ENCODE measurements at regions not wholly inside any gene's neighbourhood (a gene's known extent, or its start where the extent isn't known, plus 50 kb on each side); places are given as distances from the start of the nearest gene placed in this dataset.

- Histone ChIP-seq H3K4me3 (no peak overlapping the region), H3K27me3 (no peaks in the 10 kb centered on the region), H3K9me3 (no peaks in the 10 kb centered on the region), H3K27ac (no peak overlapping the region), H3K36me3 (no peaks in the 10 kb centered on the region), H3K4me1 (ENCODE audit: insufficient read depth) (peaks cover 1% of the 10 kb centered on the region)
- 51 to 65% (median 59%) methylated on average over 4 of the region's 4 CpGs for WGBS, 3 donors
- TF ChIP-seq POLR2A (IDR thresholded peaks at IDR 0.05): no peak
- TF ChIP-seq CTCF (IDR thresholded peaks at IDR 0.05): no peak
- TF ChIP-seq EP300 (IDR thresholded peaks at IDR 0.05): no peak
- intact Hi-C loops (cut with DNase I): no loop called here
- no peak for DNase-seq
These were observed 343.9 kb downstream of the NFIB start for GRCh38 chr9:13970018-13970417.

GRCh38 chr9:13967438-13967837, 346.5 kb downstream of the NFIB start:
- Histone ChIP-seq H3K27me3 (no peaks in the 10 kb centered on the region), H3K36me3 (no peaks in the 10 kb centered on the region), H3K4me1 (ENCODE audit: insufficient read depth) (peaks cover 1% of the 10 kb centered on the region), H3K27ac (no peak overlapping the region), H3K9me3 (no peaks in the 10 kb centered on the region), H3K4me3 (no peak overlapping the region)
- intact Hi-C loops (cut with DNase I): no loop called here
- DNase-seq: no peak
- 79 to 87% (median 80%) methylated on average over 4 of the region's 4 CpGs for WGBS, 3 donors
- TF ChIP-seq CTCF (IDR thresholded peaks at IDR 0.05) (no peak), POLR2A (IDR thresholded peaks at IDR 0.05) (no peak), EP300 (IDR thresholded peaks at IDR 0.05) (no peak)

DNA sequence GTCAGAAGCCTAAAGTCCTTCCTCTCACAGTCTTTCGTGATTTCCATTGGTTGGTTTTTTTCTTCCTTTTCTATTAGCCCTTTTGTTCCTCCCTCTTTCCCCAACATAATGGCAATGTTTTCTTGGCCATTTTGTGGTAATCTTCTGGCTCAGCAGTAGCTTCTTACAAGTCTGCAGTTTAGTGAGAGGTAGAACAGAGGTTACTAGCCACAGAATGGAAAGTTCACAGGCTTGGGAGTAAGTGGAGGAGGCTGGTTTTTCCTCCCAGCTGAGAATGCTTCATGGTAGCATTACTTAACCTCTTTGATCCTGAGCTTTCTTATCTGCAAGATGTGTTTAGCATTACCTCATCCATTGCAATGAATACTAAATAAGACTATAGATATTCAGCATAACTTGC, 346.9 kb downstream of the NFIB start:
- DNase-seq: no peak
- no peaks in the 10 kb centered on the region for H3K36me3 ChIP-seq
- H3K27me3 ChIP-seq: no peaks in the 10 kb centered on the region
- H3K4me3 ChIP-seq: no peak overlapping the region
- TF ChIP-seq CTCF (IDR thresholded peaks at IDR 0.05) (no peak), POLR2A (IDR thresholded peaks at IDR 0.05) (no peak), EP300 (IDR thresholded peaks at IDR 0.05) (no peak)
- WGBS, 3 donors: 97 to 100% (median 98%) methylated on average over 1 of the region's 1 CpG
- no peaks in the 10 kb centered on the region for H3K9me3 ChIP-seq
- intact Hi-C loops (cut with DNase I): no loop called here
- H3K4me1 ChIP-seq (ENCODE audit: insufficient read depth): peaks cover under 1% of the 10 kb centered on the region
- no peak overlapping the region for H3K27ac ChIP-seq

DNA sequence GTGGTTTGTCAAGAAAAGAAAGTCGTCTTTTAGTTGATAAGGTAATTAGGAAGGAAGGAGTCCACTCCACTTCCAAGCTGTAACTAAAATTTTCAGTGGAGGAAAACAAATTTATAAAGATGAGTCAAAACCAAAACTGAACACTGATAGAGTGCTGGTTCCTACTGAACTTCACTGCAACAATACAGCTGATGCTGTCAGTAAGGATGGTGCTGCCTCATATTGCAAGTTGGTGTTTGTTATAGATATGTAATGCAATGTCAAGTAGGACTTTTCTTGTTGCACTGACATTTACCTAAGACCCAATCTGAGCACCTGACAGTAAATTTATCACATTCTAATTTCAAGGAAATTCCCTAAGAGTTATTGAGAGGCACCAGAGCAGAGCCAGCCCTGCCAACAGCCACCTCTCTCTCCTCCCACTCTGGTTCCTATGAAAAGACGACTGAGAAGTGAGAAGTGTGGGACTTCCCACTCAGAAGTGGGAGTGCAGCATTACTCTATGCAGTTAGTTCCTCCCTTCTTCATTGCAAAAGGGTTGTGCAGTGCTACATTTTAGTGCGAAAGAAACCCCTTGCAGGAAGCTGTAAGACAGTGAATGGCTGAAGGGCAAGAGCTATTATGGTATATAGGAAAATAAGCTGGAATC, 350.8 kb downstream of the NFIB start:
- Histone ChIP-seq H3K27me3 (no peaks in the 10 kb centered on the region), H3K9me3 (no peaks in the 10 kb centered on the region), H3K36me3 (no peaks in the 10 kb centered on the region), H3K4me1 (ENCODE audit: insufficient read depth) (peaks cover 2% of the 10 kb centered on the region), H3K4me3 (no peak overlapping the region), H3K27ac (no peak overlapping the region)
- intact Hi-C loops (cut with DNase I): no loop called here
- WGBS, 3 donors: 64 to 76% (median 71%) methylated on average over 3 of the region's 3 CpGs
- no peak for TF ChIP-seq CTCF (IDR thresholded peaks at IDR 0.05)
- no peak for TF ChIP-seq POLR2A (IDR thresholded peaks at IDR 0.05)
- no peak for TF ChIP-seq EP300 (IDR thresholded peaks at IDR 0.05)
- DNase-seq: no peak
